ENCODE measurements at regions not wholly inside any gene's neighbourhood (a gene's known extent, or its start where the extent isn't known, plus 50 kb on each side); places are given as distances from the start of the nearest gene placed in this dataset.

DNA sequence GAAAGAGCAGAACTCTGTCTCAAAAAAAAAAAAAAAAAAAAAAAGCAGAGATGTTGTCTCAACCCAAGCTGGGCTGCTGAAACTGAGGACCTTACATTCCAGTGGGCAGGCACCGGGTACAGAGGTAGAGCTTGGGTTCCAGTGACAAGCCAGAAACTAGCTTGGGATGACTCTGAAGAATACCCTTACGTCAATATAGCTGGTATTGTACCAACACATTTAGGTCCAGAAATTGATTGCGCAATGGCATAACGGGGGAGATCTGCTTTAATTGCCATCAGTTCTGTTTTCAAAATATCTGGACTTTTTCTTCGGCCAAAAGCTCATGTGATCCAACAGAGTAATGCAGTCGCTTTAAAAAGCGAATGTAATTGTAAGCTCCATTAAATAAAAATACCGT lies 103.1 kb upstream of the UBL3 start:
- no peak for TF ChIP-seq MYBL2 (CRISPR knock-in tag; IDR thresholded peaks at IDR 0.05)
- TF ChIP-seq, protein P1, sequence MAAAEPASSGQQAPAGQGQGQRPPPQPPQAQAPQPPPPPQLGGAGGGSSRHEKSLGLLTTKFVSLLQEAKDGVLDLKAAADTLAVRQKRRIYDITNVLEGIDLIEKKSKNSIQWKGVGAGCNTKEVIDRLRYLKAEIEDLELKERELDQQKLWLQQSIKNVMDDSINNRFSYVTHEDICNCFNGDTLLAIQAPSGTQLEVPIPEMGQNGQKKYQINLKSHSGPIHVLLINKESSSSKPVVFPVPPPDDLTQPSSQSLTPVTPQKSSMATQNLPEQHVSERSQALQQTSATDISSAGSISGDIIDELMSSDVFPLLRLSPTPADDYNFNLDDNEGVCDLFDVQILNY (CRISPR knock-in tag; IDR thresholded peaks at IDR 0.05): no peak
- TF ChIP-seq, protein P2, sequence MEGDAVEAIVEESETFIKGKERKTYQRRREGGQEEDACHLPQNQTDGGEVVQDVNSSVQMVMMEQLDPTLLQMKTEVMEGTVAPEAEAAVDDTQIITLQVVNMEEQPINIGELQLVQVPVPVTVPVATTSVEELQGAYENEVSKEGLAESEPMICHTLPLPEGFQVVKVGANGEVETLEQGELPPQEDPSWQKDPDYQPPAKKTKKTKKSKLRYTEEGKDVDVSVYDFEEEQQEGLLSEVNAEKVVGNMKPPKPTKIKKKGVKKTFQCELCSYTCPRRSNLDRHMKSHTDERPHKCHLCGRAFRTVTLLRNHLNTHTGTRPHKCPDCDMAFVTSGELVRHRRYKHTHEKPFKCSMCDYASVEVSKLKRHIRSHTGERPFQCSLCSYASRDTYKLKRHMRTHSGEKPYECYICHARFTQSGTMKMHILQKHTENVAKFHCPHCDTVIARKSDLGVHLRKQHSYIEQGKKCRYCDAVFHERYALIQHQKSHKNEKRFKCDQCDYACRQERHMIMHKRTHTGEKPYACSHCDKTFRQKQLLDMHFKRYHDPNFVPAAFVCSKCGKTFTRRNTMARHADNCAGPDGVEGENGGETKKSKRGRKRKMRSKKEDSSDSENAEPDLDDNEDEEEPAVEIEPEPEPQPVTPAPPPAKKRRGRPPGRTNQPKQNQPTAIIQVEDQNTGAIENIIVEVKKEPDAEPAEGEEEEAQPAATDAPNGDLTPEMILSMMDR (IDR thresholded peaks at IDR 0.05): no peak
